PC-3 (cell line): ENCODE measurements at regions not wholly inside any gene's neighbourhood (a gene's known extent, or its start where the extent isn't known, plus 50 kb on each side); places are given as distances from the start of the nearest gene placed in this dataset.

Experiments used
- ATAC-seq: fragments of 200-7000 bp; cut with Tn5 transposase; 2 replicates; pipeline ENCODE4 v1.9.1; 2020; ENCODE audit warnings: mild to moderate bottlenecking, moderate library complexity
- BruUV-seq: library from RNA; stranded (reverse); fragments of 400-500 nt; replicated peaks from 2 replicates; lab custom pipeline; 2021; lab: Mats Ljungman, UMichigan
- CTCF ChIA-PET: fragments of 300-600 bp; sonication (Branson Sonifier 250); formaldehyde crosslinking; loops from one replicate; lab custom pipeline; 2022; ENCODE audit warnings: antibody characterized with exemption; lab: Charles Lee
- POLR2A ChIA-PET: fragments of 300-600 bp; sonication (Branson Sonifier 250); formaldehyde crosslinking; loops from one replicate; lab custom pipeline; 2022; ENCODE audit warnings: antibody characterized with exemption; ENCODE audit not compliant: unreplicated experiment; lab: Charles Lee
- DNase-seq: peaks from one replicate; pipeline ENCODE4 v3.0.0-alpha.2; 2015
- H2AFZ ChIP-seq: fragments of 300-600 bp; sonication (generic); 2 replicates; pipeline ENCODE4 v1.6.0; 2016; ENCODE audit warnings: antibody characterized with exemption, low read length
- H3F3A ChIP-seq: fragments of 300-600 bp; sonication (generic); one replicate; pipeline ENCODE4 v1.6.0; 2017; ENCODE audit warnings: antibody characterized with exemption, low read length, control low read depth, mild to moderate bottlenecking; ENCODE audit not compliant: unreplicated experiment
- H3K27ac ChIP-seq: fragments of 300-600 bp; sonication (generic); 2 replicates; pipeline ENCODE4 v1.5.1; 2016; ENCODE audit warnings: mild to moderate bottlenecking, low read length
- H3K27me3 ChIP-seq: fragments of 300-600 bp; sonication (generic); 2 replicates; pipeline ENCODE4 v1.6.1; 2016; ENCODE audit warnings: low read length, mixed read lengths
- H3K36me3 ChIP-seq: fragments of 300-600 bp; sonication (generic); 2 replicates; pipeline ENCODE4 v1.6.1; 2016; ENCODE audit warnings: low read depth, mixed run types, low read length, mixed read lengths
- H3K4me1 ChIP-seq: fragments of 300-600 bp; sonication (generic); 2 replicates; pipeline ENCODE4 v1.5.1; 2016; ENCODE audit warnings: low read length; ENCODE audit not compliant: insufficient read depth
- H3K4me2 ChIP-seq: fragments of 300-600 bp; sonication (generic); 2 replicates; pipeline ENCODE4 v1.6.0; 2016; ENCODE audit warnings: low read length
- H3K4me3 ChIP-seq: fragments of 300-600 bp; sonication (generic); 2 replicates; pipeline ENCODE4 v1.5.1; 2016; ENCODE audit warnings: mild to moderate bottlenecking, low read length, mixed read lengths
- H3K79me2 ChIP-seq: fragments of 300-600 bp; sonication (generic); 2 replicates; pipeline ENCODE4 v1.6.1; 2017; ENCODE audit warnings: low read length, mixed read lengths
- H3K9ac ChIP-seq: fragments of 300-600 bp; sonication (generic); 2 replicates; pipeline ENCODE4 v1.6.0; 2016; ENCODE audit warnings: mild to moderate bottlenecking, low read length
- H3K9me2 ChIP-seq: fragments of 300-600 bp; sonication (generic); replicated peaks from 2 replicates; pipeline ENCODE4 v1.6.1; 2016; ENCODE audit warnings: mixed run types, low read length, mixed read lengths
- H3K9me3 ChIP-seq: fragments of 300-600 bp; sonication (generic); 2 replicates; pipeline ENCODE4 v1.6.1; 2016; ENCODE audit warnings: low read length, mixed read lengths
- H4K20me1 ChIP-seq: fragments of 300-600 bp; sonication (generic); 2 replicates; pipeline ENCODE4 v1.6.1; 2016; ENCODE audit warnings: low read length, mixed read lengths
- CTCF ChIP-seq: fragments of 300-600 bp; sonication (generic); conservative IDR thresholded peaks from 2 replicates; pipeline ENCODE4 v1.5.1; 2017; ENCODE audit warnings: antibody characterized with exemption, low read depth, mild to moderate bottlenecking, low read length
- EZH2 ChIP-seq: fragments of 300-600 bp; sonication (generic); IDR thresholded peaks from one replicate; pipeline ENCODE4 v1.6.1; 2017; ENCODE audit warnings: antibody characterized with exemption, mild to moderate bottlenecking, low read length; ENCODE audit not compliant: unreplicated experiment
- EZH2phosphoT487 ChIP-seq: fragments of 300-600 bp; sonication (generic); IDR thresholded peaks from 2 replicates; pipeline ENCODE4 v1.6.1; 2018; ENCODE audit warnings: mild to moderate bottlenecking, antibody characterized with exemption, low read length, borderline replicate concordance
- intact Hi-C: fragments of 100-400 bp; cut with micrococcal nuclease; formaldehyde crosslinking; loops from 2 replicates; pipeline ENCODE4 v1.9.0; 2023

- Histone ChIP-seq H4K20me1 (no peaks in the 10 kb centered on the region), H3K9me3 (no peaks in the 10 kb centered on the region), H3K4me3 (no peak overlapping the region), H3K27ac (no peak overlapping the region), H3K9ac (no peak overlapping the region), H3K9me2 (no peaks in the 10 kb centered on the region), H3K36me3 (no peaks in the 10 kb centered on the region), H2AFZ (no peak overlapping the region), H3F3A (peaks cover 4% of the 10 kb centered on the region), H3K4me1 (peaks cover 23% of the 10 kb centered on the region), H3K4me2 (no peak overlapping the region), H3K79me2 (no peaks in the 10 kb centered on the region), H3K27me3 (no peaks in the 10 kb centered on the region)
- DNase-seq: no peak
- ChIA-PET POLR2A (no interaction called here), CTCF (no interaction called here)
- intact Hi-C loops: loop anchor here (5.0 kb wide), 1 partner anchor 123 kb away; no protein-coding TSS in a partner anchor
- ATAC-seq: no peak
- no TSS peak for BruUV-seq
- TF ChIP-seq EZH2 (no peak), CTCF (no peak), EZH2phosphoT487 (no peak)
Observed at GRCh38 chr7:96903906-96904305, 101.4 kb upstream of the DLX6 start.

GRCh38 chr7:96910486-96910885, 94.9 kb upstream of the DLX6 start:
- no peak for TF ChIP-seq EZH2
- TF ChIP-seq CTCF: no peak
- no peak for TF ChIP-seq EZH2phosphoT487
- Histone ChIP-seq H3K4me1 (no peaks in the 10 kb centered on the region), H3K27me3 (no peaks in the 10 kb centered on the region), H2AFZ (no peak overlapping the region), H4K20me1 (no peaks in the 10 kb centered on the region), H3K9ac (no peak overlapping the region), H3K36me3 (no peaks in the 10 kb centered on the region), H3K9me2 (no peaks in the 10 kb centered on the region), H3K27ac (no peak overlapping the region), H3K9me3 (no peaks in the 10 kb centered on the region), H3K4me3 (no peak overlapping the region), H3K4me2 (no peak overlapping the region), H3F3A (no peaks in the 10 kb centered on the region), H3K79me2 (no peaks in the 10 kb centered on the region)
- CTCF ChIA-PET: no interaction called here
- POLR2A ChIA-PET: no interaction called here
- intact Hi-C loops: no loop called here
- DNase-seq (peak; percentile 19), ATAC-seq (no peak)
- no TSS peak for BruUV-seq

- H3K79me2 ChIP-seq: no peaks in the 10 kb centered on the region
- H3K36me3 ChIP-seq: no peaks in the 10 kb centered on the region
- H2AFZ ChIP-seq: no peak overlapping the region
- H3K4me3 ChIP-seq: no peak overlapping the region
- POLR2A ChIA-PET: no interaction called here
- no peaks in the 10 kb centered on the region for H4K20me1 ChIP-seq
- no peak for TF ChIP-seq EZH2phosphoT487
- TF ChIP-seq CTCF: no peak
- TF ChIP-seq EZH2: no peak
- CTCF ChIA-PET: no interaction called here
- H3K4me1 ChIP-seq: no peaks in the 10 kb centered on the region
- intact Hi-C loops: no loop called here
- H3F3A ChIP-seq: no peaks in the 10 kb centered on the region
- H3K4me2 ChIP-seq: no peak overlapping the region
- no TSS peak for BruUV-seq
- H3K27me3 ChIP-seq: no peaks in the 10 kb centered on the region
- no peak overlapping the region for H3K9ac ChIP-seq
- H3K9me3 ChIP-seq: no peaks in the 10 kb centered on the region
- H3K27ac ChIP-seq: no peak overlapping the region
- ATAC-seq (no peak), DNase-seq (no peak)
- H3K9me2 ChIP-seq: no peaks in the 10 kb centered on the region
Observed at GRCh38 chr7:96915029-96915428, 90.3 kb upstream of the DLX6 start.
